ENCODE measurements at regions not wholly inside any gene's neighbourhood (a gene's known extent, or its start where the extent isn't known, plus 50 kb on each side); places are given as distances from the start of the nearest gene placed in this dataset.

- POLR2A ChIA-PET = interaction anchor here (1.0 to 1.5 kb wide), 4 partner anchors 10 to 88 kb away, joined by 3 to 6 read pairs (median 3); no protein-coding TSS in a partner anchor
- H3K4me1 Mint-ChIP-seq = peaks cover 21% of the 10 kb centered on the region
- no peaks in the 10 kb centered on the region for H3K27me3 Mint-ChIP-seq
- DNase-seq = no peak
- no peak overlapping the region for H3K27ac Mint-ChIP-seq
- no peak for TF ChIP-seq CTCF (IDR thresholded peaks at IDR 0.05)
- H3K36me3 Mint-ChIP-seq (ENCODE audit: low read depth) = no peaks in the 10 kb centered on the region
- intact Hi-C loops (cut with micrococcal nuclease) = no loop called here
- H3K9me3 Mint-ChIP-seq = no peaks in the 10 kb centered on the region
- CTCF ChIA-PET = no interaction called here
- ATAC-seq (ENCODE audit: low read depth) = no peak
- H3K4me3 Mint-ChIP-seq = no peak overlapping the region
Observed at GRCh38 chr14:49951691-49952345, 58.9 kb downstream of the ARF6 start.

GRCh38 chr14:49953196-49953595, 60.3 kb downstream of the ARF6 start:
- no peak overlapping the region for H3K27ac Mint-ChIP-seq

GRCh38 chr14:49954171-49954631, 61.3 kb downstream of the ARF6 start:
- Mint-ChIP-seq H3K4me1 (peaks cover 33% of the 10 kb centered on the region), H3K27me3 (no peaks in the 10 kb centered on the region), H3K36me3 (ENCODE audit: low read depth) (no peaks in the 10 kb centered on the region), H3K27ac (no peak overlapping the region), H3K9me3 (no peaks in the 10 kb centered on the region), H3K4me3 (no peak overlapping the region)
- DNase-seq = no peak
- CTCF ChIA-PET = interaction anchor here (1.7 kb wide), 1 partner anchor 17 kb away, joined by 5 read pairs; no protein-coding TSS in a partner anchor
- no peak for TF ChIP-seq CTCF (IDR thresholded peaks at IDR 0.05)
- POLR2A ChIA-PET = interaction anchor here (0.6 to 0.9 kb wide), 2 partner anchors 8 to 25 kb away, joined by 5 to 7 read pairs; no protein-coding TSS in a partner anchor
- intact Hi-C loops (cut with micrococcal nuclease) = loop anchor here (1.0 to 2.0 kb wide), 2 partner anchors 8 to 13 kb away; no protein-coding TSS in a partner anchor
- no peak for ATAC-seq (ENCODE audit: low read depth)

More at GRCh38 chr14:49953196-49953595, 60.3 kb downstream of the ARF6 start:
- intact Hi-C loops (cut with micrococcal nuclease) = no loop called here
- TF ChIP-seq CTCF (IDR thresholded peaks at IDR 0.05) = no peak
- ChIA-PET POLR2A (interaction anchor here (1.0 to 1.2 kb wide), 2 partner anchors 19 to 162 kb away, joined by 4 to 14 read pairs; no protein-coding TSS in a partner anchor), CTCF (interaction anchor here (1.7 kb wide), 1 partner anchor 18 kb away, joined by 5 read pairs; no protein-coding TSS in a partner anchor)
- no peak for ATAC-seq (ENCODE audit: low read depth)
- no peaks in the 10 kb centered on the region for H3K9me3 Mint-ChIP-seq
- H3K4me1 Mint-ChIP-seq = peaks cover 30% of the 10 kb centered on the region
- no peaks in the 10 kb centered on the region for H3K36me3 Mint-ChIP-seq (ENCODE audit: low read depth)
- no peak overlapping the region for H3K4me3 Mint-ChIP-seq
- H3K27me3 Mint-ChIP-seq = no peaks in the 10 kb centered on the region
- no peak for DNase-seq

GRCh38 chr14:49955024-49955423, 62.1 kb downstream of the ARF6 start:
- ATAC-seq (ENCODE audit: low read depth) (no peak), DNase-seq (no peak)
- no peaks in the 10 kb centered on the region for H3K36me3 Mint-ChIP-seq (ENCODE audit: low read depth)
- TF ChIP-seq CTCF (IDR thresholded peaks at IDR 0.05) = no peak
- H3K27ac Mint-ChIP-seq = no peak overlapping the region
- H3K4me3 Mint-ChIP-seq = no peak overlapping the region
- H3K4me1 Mint-ChIP-seq = peaks cover 41% of the 10 kb centered on the region
- POLR2A ChIA-PET = interaction anchor here (1.2 kb wide), 1 partner anchor 46 kb away, joined by 12 read pairs; no protein-coding TSS in a partner anchor
- no peaks in the 10 kb centered on the region for H3K9me3 Mint-ChIP-seq
- intact Hi-C loops (cut with micrococcal nuclease) = loop anchor here (2.0 kb wide), 1 partner anchor 14 kb away; no protein-coding TSS in a partner anchor
- CTCF ChIA-PET = no interaction called here
- H3K27me3 Mint-ChIP-seq = no peaks in the 10 kb centered on the region

- ATAC-seq (ENCODE audit: low read depth) (no peak), DNase-seq (no peak)
- H3K27ac Mint-ChIP-seq = peak overlapping the region; percentile 35
- intact Hi-C loops (cut with micrococcal nuclease) = no loop called here
- H3K36me3 Mint-ChIP-seq (ENCODE audit: low read depth) = no peaks in the 10 kb centered on the region
- CTCF ChIA-PET = no interaction called here
- H3K4me1 Mint-ChIP-seq = peaks cover 47% of the 10 kb centered on the region
- TF ChIP-seq CTCF (IDR thresholded peaks at IDR 0.05) = no peak
- no peaks in the 10 kb centered on the region for H3K27me3 Mint-ChIP-seq
- POLR2A ChIA-PET = interaction anchor here (8.1 kb wide), 1 partner anchor 15 kb away, joined by 110 read pairs; no protein-coding TSS in a partner anchor
- no peaks in the 10 kb centered on the region for H3K9me3 Mint-ChIP-seq
- no peak overlapping the region for H3K4me3 Mint-ChIP-seq
Observed at GRCh38 chr14:49957089-49957852, 64.4 kb downstream of the ARF6 start.
